Activated CD8-positive, alpha-beta memory T cell treated with anti-CD3 and anti-CD28 coated beads, Interleukin-2, amount 10 ng/mL, durations not matched to agents 7 days and 5 days (primary cell): ENCODE measurements at regions not wholly inside any gene's neighbourhood (a gene's known extent, or its start where the extent isn't known, plus 50 kb on each side); places are given as distances from the start of the nearest gene placed in this dataset.
"Not testable (repeated sequence)": the region's sequence is repeated elsewhere in the genome, so short reads cannot be mapped to it uniquely, and the experiment has no call there.

Experiments
- ATAC-seq: fragments of 150-1000 bp; cut with Tn5 transposase; one replicate; pipeline ENCODE4 v1.10.0; 2021; ENCODE audit warnings: moderate library complexity
- CTCF ChIA-PET: fragments of 350-600 bp; sonication (Branson Sonifier 250); formaldehyde crosslinking; loops from one replicate; lab custom pipeline; 2021; ENCODE audit warnings: antibody characterized with exemption; lab: Charles Lee
- DNase-seq: peaks from one replicate; pipeline ENCODE4 v3.0.0-alpha.2; 2020
- H3K27ac Mint-ChIP-seq: one replicate; pipeline ENCODE4 v1.8.0; 2021; ENCODE audit warnings: mild to moderate bottlenecking, mixed read lengths
- H3K27me3 Mint-ChIP-seq: one replicate; pipeline ENCODE4 v1.8.0; 2021; ENCODE audit warnings: mixed read lengths
- H3K36me3 Mint-ChIP-seq: one replicate; pipeline ENCODE4 v1.8.0; 2021; ENCODE audit warnings: mild to moderate bottlenecking, mixed read lengths
- H3K4me1 Mint-ChIP-seq: one replicate; pipeline ENCODE4 v1.8.0; 2021; ENCODE audit warnings: mixed read lengths
- H3K4me3 Mint-ChIP-seq: one replicate; pipeline ENCODE4 v1.8.0; 2021; ENCODE audit warnings: mild to moderate bottlenecking, moderate library complexity, mixed read lengths
- H3K9me3 Mint-ChIP-seq: one replicate; pipeline ENCODE4 v1.8.0; 2022; ENCODE audit warnings: low read depth, mixed read lengths

GRCh38 chr4:123012416-123012815, 90.0 kb upstream of the NUDT6 start:
- CTCF ChIA-PET, H3K9me3 Mint-ChIP-seq, H3K4me3 Mint-ChIP-seq, H3K27ac Mint-ChIP-seq, H3K4me1 Mint-ChIP-seq, ATAC-seq, DNase-seq, H3K27me3 Mint-ChIP-seq: not testable (repeated sequence)
- peaks cover 27% of the 10 kb centered on the region for H3K36me3 Mint-ChIP-seq

- DNase-seq (no peak), ATAC-seq (no peak)
- Mint-ChIP-seq H3K27ac (no peak overlapping the region), H3K9me3 (no peaks in the 10 kb centered on the region), H3K4me3 (no peak overlapping the region), H3K36me3 (peaks cover 20% of the 10 kb centered on the region), H3K27me3 (no peaks in the 10 kb centered on the region), H3K4me1 (no peaks in the 10 kb centered on the region)
- CTCF ChIA-PET = interaction anchor here (1.1 kb wide), 1 partner anchor 13 kb away, joined by 3 read pairs; no protein-coding TSS in a partner anchor
Observed at GRCh38 chr4:123014038-123014437, 91.6 kb upstream of the NUDT6 start.

GRCh38 chr4:123017078-123017477, 94.7 kb upstream of the NUDT6 start:
- Mint-ChIP-seq H3K27me3 (no peaks in the 10 kb centered on the region), H3K9me3 (peaks cover 2% of the 10 kb centered on the region), H3K27ac (no peak overlapping the region), H3K36me3 (peaks cover 20% of the 10 kb centered on the region), H3K4me1 (no peaks in the 10 kb centered on the region), H3K4me3 (no peak overlapping the region)
- no peak for ATAC-seq
- DNase-seq = no peak
- CTCF ChIA-PET = interaction anchor here (0.7 to 0.8 kb wide), 2 partner anchors 27 to 418 kb away, joined by 3 to 4 read pairs; no protein-coding TSS in a partner anchor

GRCh38 chr4:123017636-123018395, 95.4 kb upstream of the NUDT6 start:
- H3K36me3 Mint-ChIP-seq = peaks cover 22% of the 10 kb centered on the region
- DNase-seq (no peak), ATAC-seq (no peak)
- CTCF ChIA-PET = interaction anchor here (0.7 to 0.8 kb wide), 3 partner anchors 28 to 417 kb away, joined by 3 to 4 read pairs (median 4); no protein-coding TSS in a partner anchor
- no peak overlapping the region for H3K27ac Mint-ChIP-seq
- no peaks in the 10 kb centered on the region for H3K27me3 Mint-ChIP-seq
- H3K4me3 Mint-ChIP-seq = no peak overlapping the region
- H3K4me1 Mint-ChIP-seq = no peaks in the 10 kb centered on the region
- peaks cover 2% of the 10 kb centered on the region for H3K9me3 Mint-ChIP-seq

GRCh38 chr4:123018396-123018775, 96.0 kb upstream of the NUDT6 start:
- no peak for ATAC-seq
- peaks cover 2% of the 10 kb centered on the region for H3K9me3 Mint-ChIP-seq
- no peak for DNase-seq
- no peak overlapping the region for H3K4me3 Mint-ChIP-seq
- peaks cover 23% of the 10 kb centered on the region for H3K36me3 Mint-ChIP-seq
- no peaks in the 10 kb centered on the region for H3K4me1 Mint-ChIP-seq
- no peak overlapping the region for H3K27ac Mint-ChIP-seq
- no peaks in the 10 kb centered on the region for H3K27me3 Mint-ChIP-seq
- CTCF ChIA-PET = interaction anchor here (0.8 kb wide), 1 partner anchor 109 kb away, joined by 4 read pairs; no protein-coding TSS in a partner anchor

- CTCF ChIA-PET = no interaction called here
- no peak for DNase-seq
- ATAC-seq = no peak
- Mint-ChIP-seq H3K9me3 (peaks cover 2% of the 10 kb centered on the region), H3K27ac (no peak overlapping the region), H3K4me3 (no peak overlapping the region), H3K4me1 (peaks cover 8% of the 10 kb centered on the region), H3K27me3 (no peaks in the 10 kb centered on the region), H3K36me3 (peaks cover 26% of the 10 kb centered on the region)
Observed at GRCh38 chr4:123020285-123020684, 97.9 kb upstream of the NUDT6 start.

GRCh38 chr4:123023647-123024046, 101.2 kb upstream of the NUDT6 start:
- peaks cover 25% of the 10 kb centered on the region for H3K36me3 Mint-ChIP-seq
- H3K27ac Mint-ChIP-seq = no peak overlapping the region
- H3K9me3 Mint-ChIP-seq = peaks cover 2% of the 10 kb centered on the region
- no peak for ATAC-seq
- CTCF ChIA-PET = no interaction called here
- no peak for DNase-seq
- H3K27me3 Mint-ChIP-seq = no peaks in the 10 kb centered on the region
- peaks cover 13% of the 10 kb centered on the region for H3K4me1 Mint-ChIP-seq
- H3K4me3 Mint-ChIP-seq = no peak overlapping the region

GRCh38 chr4:123024710-123025109, 102.3 kb upstream of the NUDT6 start:
- H3K36me3 Mint-ChIP-seq = peaks cover 35% of the 10 kb centered on the region
- no peak for DNase-seq
- H3K9me3 Mint-ChIP-seq = peaks cover 2% of the 10 kb centered on the region
- H3K27ac Mint-ChIP-seq = no peak overlapping the region
- no peak overlapping the region for H3K4me3 Mint-ChIP-seq
- ATAC-seq = no peak
- no peaks in the 10 kb centered on the region for H3K27me3 Mint-ChIP-seq
- CTCF ChIA-PET = no interaction called here
- peaks cover 13% of the 10 kb centered on the region for H3K4me1 Mint-ChIP-seq

GRCh38 chr4:123025398-123025797, 103.0 kb upstream of the NUDT6 start:
- Mint-ChIP-seq H3K36me3 (peaks cover 33% of the 10 kb centered on the region), H3K27me3 (no peaks in the 10 kb centered on the region), H3K9me3 (peaks cover 2% of the 10 kb centered on the region), H3K27ac (no peak overlapping the region), H3K4me3 (no peak overlapping the region), H3K4me1 (peaks cover 13% of the 10 kb centered on the region)
- DNase-seq (no peak), ATAC-seq (no peak)
- CTCF ChIA-PET = no interaction called here

- H3K4me1 Mint-ChIP-seq = peaks cover 13% of the 10 kb centered on the region
- ATAC-seq, H3K9me3 Mint-ChIP-seq, H3K27me3 Mint-ChIP-seq, DNase-seq, H3K27ac Mint-ChIP-seq, CTCF ChIA-PET, H3K4me3 Mint-ChIP-seq: not testable (repeated sequence)
- H3K36me3 Mint-ChIP-seq = peaks cover 30% of the 10 kb centered on the region
Observed at GRCh38 chr4:123026015-123026414, 103.6 kb upstream of the NUDT6 start.

GRCh38 chr4:123031664-123032063, 109.3 kb upstream of the NUDT6 start:
- Mint-ChIP-seq H3K4me3 (no peak overlapping the region), H3K27ac (no peak overlapping the region), H3K36me3 (peaks cover 22% of the 10 kb centered on the region), H3K27me3 (no peaks in the 10 kb centered on the region), H3K4me1 (no peaks in the 10 kb centered on the region), H3K9me3 (no peaks in the 10 kb centered on the region)
- DNase-seq (no peak), ATAC-seq (no peak)
- CTCF ChIA-PET = no interaction called here

GRCh38 chr4:123034023-123034422, 111.6 kb upstream of the NUDT6 start:
- CTCF ChIA-PET = no interaction called here
- H3K27ac Mint-ChIP-seq = no peak overlapping the region
- peaks cover 19% of the 10 kb centered on the region for H3K36me3 Mint-ChIP-seq
- H3K9me3 Mint-ChIP-seq = no peaks in the 10 kb centered on the region
- peaks cover 9% of the 10 kb centered on the region for H3K4me1 Mint-ChIP-seq
- ATAC-seq = no peak
- H3K4me3 Mint-ChIP-seq = no peak overlapping the region
- H3K27me3 Mint-ChIP-seq = no peaks in the 10 kb centered on the region
- no peak for DNase-seq

- Mint-ChIP-seq H3K4me3 (no peak overlapping the region), H3K27ac (no peak overlapping the region), H3K36me3 (peaks cover 20% of the 10 kb centered on the region), H3K27me3 (no peaks in the 10 kb centered on the region), H3K9me3 (no peaks in the 10 kb centered on the region), H3K4me1 (peaks cover 9% of the 10 kb centered on the region)
- CTCF ChIA-PET = no interaction called here
- ATAC-seq (no peak), DNase-seq (no peak)
Observed at GRCh38 chr4:123035239-123035638, 112.8 kb upstream of the NUDT6 start.

- H3K27me3 Mint-ChIP-seq = no peaks in the 10 kb centered on the region
- no peak for ATAC-seq
Observed at GRCh38 chr4:123037804-123038203, 115.4 kb upstream of the NUDT6 start.

More at GRCh38 chr4:123037804-123038203, 115.4 kb upstream of the NUDT6 start:
- no peak for DNase-seq
- H3K9me3 Mint-ChIP-seq = peaks cover 10% of the 10 kb centered on the region
- H3K4me1 Mint-ChIP-seq = peaks cover 9% of the 10 kb centered on the region
- peaks cover 33% of the 10 kb centered on the region for H3K36me3 Mint-ChIP-seq
- CTCF ChIA-PET = no interaction called here
- no peak overlapping the region for H3K4me3 Mint-ChIP-seq
- no peak overlapping the region for H3K27ac Mint-ChIP-seq
